SH-SY5Y (cell line): ENCODE measurements at regions not wholly inside any gene's neighbourhood (a gene's known extent, or its start where the extent isn't known, plus 50 kb on each side); places are given as distances from the start of the nearest gene placed in this dataset.

Experiments used
- GATA2 ChIP-seq: IDR thresholded peaks from 2 replicates; pipeline ENCODE4 v1.6.1; 2011; ENCODE audit warnings: mild to moderate bottlenecking, low read depth, low read length
- GATA3 ChIP-seq: IDR thresholded peaks from 2 replicates; pipeline ENCODE4 v1.6.1; 2011; ENCODE audit warnings: low read depth, mild to moderate bottlenecking, low read length, moderate library complexity

GRCh38 chr5:135188233-135188914, 154.3 kb upstream of the PITX1 start:
- TF ChIP-seq GATA2 (no peak), GATA3 (no peak)
